Activated CD8-positive, alpha-beta memory T cell treated with anti-CD3 and anti-CD28 coated beads, Interleukin-2, amount 50 U/mL, for 1 hour (primary cell): ENCODE measurements at regions not wholly inside any gene's neighbourhood (a gene's known extent, or its start where the extent isn't known, plus 50 kb on each side); places are given as distances from the start of the nearest gene placed in this dataset.

ENCODE experiments used
- DNase-seq: peaks from one replicate; pipeline ENCODE4 v3.0.0-alpha.2; 2020; ENCODE audit errors: extremely low read depth

DNA sequence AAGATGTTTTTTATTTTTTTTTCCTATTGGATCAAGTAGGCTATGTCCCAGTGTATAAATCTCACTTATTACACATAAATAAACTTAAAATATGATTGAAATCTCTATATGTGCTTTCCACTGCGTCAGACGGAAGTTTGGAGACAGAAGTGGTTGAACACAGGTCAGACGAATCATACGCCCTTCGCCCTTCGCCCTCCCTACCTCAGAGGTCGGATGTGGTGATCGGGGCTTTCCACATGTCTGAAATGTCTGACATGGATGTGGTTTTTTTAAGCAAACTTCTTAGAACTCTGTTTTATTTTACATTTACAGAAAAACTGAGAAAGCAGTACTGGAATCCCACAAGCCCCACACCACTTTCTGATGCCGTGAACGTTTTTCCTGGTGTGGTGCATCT, 344.4 kb downstream of the THBS2 start:
- DNase-seq = no peak

DNA sequence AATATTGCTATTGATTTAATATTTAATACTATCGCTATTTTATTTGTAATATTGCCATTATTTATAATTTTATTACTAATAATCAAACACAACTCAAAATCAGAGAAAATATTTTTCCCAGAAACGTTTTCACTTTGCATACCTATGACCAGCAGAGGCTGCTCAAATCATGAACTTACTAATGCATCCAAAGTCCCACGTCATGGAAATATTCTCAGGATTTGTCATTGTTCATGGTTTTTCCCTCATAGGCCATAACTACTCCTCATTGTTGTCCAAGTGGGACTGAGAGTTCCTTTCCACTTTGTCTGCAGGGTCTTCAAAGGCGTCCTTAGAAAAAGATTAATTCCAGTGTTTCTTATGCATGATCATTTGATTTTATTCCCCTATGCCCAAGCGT, 344.8 kb downstream of the THBS2 start:
- DNase-seq = no peak

DNA sequence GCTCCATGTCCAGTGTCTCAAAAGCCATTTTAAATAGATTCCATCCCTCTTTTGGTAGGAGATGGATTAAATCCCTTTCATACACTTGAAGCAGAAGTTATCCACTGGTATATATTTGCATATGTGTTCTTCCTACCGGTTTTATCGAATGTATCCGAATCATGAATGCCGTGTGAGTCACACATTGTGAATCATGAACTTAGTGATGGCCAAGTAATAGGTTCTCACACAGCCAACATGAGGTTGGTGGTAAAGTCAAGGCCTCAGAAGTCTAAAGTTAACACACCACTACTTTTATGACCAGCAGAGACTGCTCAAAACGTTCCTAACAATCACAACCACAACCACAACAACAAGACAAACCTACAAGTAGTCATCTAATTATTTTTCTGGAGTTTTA, 345.5 kb downstream of the THBS2 start:
- DNase-seq = no peak

DNA sequence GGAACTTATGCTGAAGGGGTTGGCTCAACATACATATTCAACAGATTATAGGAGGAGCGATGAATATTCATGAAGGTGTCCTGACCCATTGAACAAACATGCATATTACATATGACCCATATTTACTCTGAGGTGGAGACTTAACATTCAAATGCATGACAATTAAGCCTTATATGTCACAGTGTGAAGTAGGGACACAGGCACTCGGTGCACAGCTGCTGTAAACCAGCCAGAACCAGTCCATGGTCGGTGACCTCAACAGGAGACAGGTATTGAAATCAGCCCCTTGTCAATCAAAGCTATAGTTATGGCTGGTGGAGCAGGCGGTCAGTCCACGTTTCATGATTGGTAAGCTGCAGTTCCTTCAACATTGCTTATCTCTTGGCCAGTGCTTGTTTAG, 347.3 kb downstream of the THBS2 start:
- DNase-seq = no peak

DNA sequence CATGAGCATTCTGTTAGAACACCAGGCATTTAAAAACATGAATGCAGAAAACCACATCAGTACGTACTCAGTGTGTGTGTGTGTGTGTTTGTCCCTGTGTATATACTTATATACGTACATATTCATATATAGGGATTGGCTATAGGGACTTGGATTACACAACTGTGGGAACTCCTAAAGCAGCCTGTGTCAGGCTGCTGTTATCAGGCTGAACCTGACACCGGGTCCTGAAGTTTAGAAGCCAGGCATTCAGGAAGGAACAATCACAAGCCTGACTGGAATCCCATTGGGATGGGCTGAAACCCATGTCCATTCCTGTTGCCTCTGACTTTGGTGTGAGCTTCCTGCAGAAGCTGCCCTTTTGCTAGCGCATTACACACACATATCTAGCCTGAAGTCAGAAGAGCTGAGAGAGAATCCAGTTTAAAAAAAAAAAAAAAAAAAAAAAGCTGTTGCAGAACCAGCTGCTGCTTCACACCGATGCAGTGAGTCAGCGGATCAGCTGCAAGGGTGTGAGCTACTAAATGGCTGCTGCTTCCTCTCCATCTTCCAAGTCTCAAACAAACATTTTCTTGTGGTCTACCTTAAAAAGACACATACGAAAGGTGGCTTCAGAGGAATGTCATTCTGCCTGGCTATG, 348.1 kb downstream of the THBS2 start:
- no peak for DNase-seq

DNA sequence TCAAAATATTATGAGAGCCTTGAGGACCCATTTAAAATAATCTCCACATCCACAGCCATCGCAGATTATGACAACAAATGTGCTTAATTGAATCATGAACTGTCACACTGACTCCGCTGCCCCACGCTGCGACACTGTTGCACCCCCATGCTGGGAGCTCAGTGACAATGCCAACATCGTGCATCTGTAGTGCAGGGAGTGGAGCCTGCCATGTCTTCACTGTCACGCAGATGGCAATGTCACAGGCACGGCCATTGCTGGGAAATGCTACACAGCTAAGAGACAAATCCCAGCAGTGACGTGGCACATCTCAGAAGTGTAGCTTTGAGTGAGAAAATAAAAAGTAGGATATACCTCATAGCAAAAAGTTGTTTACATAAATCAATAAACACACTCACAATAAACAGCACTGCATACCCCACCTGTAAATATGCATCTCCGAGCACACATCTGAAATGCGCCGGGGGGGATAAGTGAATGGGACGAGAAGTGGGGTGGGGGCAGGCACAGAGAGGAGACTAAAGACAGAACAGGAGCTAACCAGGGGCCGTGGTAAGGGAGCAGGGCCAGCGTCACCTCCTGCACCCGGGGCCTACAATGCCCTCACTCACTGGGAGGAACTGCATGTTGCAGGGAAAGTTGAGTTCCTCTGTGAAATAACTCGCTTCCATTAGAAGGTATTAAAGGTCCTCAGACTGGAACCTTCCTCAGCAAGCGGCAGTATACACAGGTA, 349.9 kb downstream of the THBS2 start:
- DNase-seq = no peak

DNA sequence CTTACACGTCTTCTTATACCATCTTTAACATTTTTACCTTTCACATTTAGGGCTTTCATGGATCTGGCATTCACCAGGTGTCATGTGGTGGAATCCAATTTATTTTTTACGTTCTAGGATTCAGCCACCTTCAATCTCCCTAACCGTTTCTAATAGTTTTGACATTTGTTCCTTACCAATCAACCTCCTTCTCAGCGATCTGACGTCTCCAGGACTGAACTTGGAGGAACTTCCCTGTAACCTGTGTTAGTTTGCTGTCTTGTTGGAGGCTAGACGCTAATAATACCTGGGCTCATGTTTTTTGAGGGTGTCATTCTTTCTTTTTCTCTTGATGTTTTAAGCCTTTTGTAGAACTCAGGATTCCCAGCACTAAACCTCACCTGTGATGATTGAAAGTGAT, 351.6 kb downstream of the THBS2 start:
- no peak for DNase-seq

DNA sequence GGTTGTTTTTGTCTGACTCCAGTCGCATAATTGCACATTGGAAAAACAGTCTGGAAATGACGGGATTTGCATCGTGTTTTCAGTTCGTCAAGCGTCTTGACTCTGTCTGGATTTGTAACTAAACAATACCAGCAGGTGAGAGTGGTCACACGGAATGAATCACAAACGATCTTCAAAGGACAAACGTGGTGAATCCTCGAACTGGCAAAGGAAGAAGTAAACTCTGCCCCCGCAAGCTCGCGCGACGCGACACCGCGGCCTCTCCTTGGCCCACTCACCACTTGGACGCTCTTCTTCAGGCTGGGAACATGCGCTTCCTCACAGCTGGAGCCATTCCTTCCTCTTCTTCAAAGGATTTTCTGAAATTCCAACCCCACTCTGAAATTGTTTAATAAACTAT, 352.6 kb downstream of the THBS2 start:
- DNase-seq = no peak

DNA sequence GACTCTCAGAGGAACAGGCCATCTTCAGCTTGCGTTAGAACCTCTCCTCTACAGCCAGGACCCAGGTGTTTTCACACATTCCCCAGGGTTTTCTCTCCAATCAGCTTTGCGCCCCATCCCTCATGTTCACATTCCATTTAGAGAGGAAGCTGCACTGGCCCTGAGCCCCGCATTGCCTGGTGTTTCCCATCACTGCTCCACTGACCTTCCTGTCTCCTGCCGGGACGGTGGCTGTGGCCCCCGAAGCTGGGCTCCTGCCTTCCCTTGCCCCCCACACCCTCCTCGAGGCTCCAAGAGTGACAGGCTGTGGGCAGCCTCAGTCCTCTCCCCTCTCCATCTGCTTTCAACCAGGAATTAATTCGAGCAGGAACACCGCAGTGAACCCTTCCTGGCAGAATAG, 357.3 kb downstream of the THBS2 start:
- DNase-seq = no peak

DNA sequence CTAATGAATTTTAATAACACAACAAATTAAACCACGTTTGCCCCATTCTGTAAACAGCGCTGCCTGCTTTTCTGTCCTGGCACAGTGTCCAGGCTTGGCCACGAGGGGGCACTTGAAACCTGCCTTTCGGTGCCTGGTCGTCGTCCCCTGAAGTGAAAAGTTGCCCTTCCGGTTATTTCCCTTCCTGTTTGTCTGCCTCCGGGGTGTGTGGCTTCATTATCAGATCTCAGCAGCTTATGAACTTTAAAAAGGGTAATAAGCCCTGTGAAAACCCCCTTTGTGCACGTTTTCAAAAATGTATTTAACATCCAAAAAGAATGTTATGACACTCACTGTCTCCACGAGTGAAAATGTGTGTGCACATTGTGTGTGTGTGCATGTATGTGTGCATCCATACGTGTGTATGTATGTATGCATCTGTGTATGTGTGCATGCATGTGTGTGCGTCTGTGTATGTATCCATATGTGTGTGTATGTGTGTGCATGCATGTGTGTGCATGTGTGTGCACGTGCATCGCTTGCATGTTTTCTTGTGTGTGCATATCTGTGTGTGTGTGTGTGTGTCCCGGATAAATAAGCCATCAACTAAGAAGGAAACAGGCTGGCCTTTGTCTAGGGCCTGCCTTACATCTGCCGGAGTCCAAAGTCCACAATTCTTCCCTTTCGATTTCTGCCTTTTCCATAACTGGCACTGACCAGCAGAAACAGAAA, 358.4 kb downstream of the THBS2 start:
- DNase-seq = peak; percentile 42

DNA sequence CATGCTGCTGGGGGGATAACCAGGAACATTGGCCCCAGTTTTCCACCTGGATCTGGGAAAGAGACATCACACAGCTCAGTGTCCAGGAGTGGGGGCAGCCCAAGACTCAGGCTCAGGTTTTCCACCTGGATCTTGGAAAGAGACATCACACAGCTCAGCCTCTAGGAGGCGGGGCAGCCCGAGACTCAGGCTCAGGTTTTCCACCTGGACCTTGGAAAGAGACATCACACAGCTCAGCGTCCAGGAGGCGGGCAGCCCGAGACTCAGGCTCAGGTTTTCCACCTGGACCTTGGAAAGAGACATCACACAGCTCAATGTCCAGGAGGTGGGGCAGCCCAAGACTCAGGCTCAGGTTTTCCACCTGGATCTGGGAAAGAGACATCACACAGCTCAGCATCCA, 361.6 kb downstream of the THBS2 start:
- DNase-seq = no peak

DNA sequence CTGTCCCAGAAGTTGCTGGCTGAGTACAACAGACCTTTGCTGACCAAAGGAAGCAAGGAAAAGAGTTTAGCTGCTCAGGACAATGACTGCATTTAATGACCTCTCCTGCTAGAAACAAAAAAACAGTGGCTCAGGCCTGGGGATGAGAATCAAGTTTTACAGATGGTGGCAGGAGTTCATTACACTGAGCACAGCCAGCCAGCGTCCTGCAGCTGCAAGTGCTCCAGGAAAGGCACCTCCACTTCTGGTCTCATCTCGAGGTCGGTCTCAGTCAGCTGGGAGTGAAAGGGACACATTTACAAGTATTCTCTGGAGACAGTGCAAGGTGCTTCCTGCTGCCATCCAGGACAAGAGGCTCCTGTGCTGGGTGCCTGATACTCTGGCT, 362.7 kb downstream of the THBS2 start:
- no peak for DNase-seq

DNA sequence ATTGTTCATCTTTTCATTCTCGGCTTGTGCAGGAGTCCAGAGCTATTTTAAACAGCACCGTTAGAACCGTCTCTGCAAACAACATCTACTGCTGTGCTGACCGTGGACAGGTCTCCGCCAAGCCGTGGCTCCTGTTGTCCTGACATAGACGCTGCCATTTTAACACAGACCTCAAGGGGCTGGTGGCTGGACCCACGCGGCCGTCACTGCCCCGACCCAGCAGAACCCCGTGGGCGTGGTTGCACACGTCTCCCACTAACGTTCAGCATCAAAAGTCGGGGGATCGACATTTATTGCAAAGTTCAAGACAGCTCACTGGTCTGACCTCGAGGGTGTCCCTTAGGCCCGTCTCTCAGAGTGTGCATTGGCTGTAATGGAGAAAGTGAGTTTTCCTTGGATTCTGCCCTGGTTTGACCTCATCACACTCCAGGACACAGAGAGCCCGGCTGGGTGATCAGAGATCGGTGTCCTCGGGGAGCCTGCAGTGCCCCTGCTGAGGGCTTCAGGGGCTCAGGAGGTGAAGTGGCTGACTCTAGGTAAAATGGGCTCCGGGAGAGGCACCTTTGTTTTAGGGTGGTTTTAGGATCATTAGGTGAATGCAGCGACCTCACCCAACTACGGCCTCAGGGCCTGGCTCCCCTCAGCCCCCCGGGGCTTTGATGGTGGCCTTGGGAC, 363.2 kb downstream of the THBS2 start:
- no peak for DNase-seq

DNA sequence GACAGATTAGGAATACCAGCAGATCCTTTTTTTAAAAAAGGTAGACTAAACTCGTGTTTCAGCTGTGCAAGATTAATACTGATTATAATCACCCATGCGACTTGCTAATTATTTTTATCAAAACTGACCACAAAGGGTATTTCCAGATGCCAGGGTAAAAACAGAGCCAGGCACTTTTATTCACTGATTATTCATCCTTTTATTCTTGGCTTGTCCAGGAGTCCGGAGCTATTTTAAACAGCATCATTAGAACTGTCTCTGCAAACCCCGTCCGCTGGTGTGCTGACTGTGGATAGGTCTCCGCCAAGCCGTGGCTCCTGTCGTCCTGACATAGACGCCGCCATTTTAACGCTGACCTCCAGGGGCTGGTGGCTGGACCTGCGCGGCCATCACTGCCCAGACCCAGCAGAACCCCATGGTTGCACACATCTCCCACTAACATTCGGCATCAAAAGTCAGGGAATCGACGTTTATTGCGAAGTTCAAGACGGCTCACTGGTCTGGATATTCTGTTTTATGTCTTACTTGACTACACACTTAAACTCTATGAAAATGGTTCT, 364.8 kb downstream of the THBS2 start:
- DNase-seq = no peak

DNA sequence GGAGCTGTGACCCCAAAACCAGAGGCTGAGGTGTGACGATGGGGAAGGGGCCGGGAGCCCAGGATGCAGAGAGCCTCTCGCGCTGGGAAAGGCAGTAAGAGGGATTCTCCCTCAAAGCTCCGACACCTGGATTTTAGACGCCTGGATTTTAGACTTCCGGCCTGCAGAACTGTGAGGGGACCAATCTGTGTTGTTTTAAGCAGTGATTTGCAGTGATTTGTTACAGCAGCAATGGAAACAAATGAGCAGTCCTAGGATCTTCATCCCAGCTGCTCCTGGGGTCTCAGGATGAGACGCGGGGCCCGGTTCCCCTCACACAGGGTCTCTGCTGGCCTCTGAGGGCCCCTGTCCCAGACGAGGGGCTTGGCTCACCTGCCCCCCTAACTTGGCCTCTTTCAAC, 365.5 kb downstream of the THBS2 start:
- no peak for DNase-seq

DNA sequence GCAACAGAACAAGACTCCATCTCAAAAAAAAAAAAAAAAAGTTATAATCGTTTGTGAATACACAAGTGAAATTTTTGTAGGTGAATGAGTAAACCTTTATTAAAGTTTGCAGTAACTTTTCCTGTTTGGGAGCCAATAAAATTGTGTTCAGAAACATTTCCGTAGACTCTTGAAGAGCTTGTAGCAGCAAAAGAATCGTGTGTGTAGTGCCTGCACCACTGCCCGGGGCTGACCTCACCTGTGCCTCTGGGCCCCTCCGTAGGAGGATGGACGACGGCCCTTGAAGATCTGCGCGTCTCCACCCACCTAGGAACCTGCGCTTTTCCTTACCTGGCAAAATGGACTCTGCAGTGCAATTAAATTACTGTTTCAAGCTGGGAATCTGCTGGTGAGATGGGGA, 366.0 kb downstream of the THBS2 start:
- no peak for DNase-seq

DNA sequence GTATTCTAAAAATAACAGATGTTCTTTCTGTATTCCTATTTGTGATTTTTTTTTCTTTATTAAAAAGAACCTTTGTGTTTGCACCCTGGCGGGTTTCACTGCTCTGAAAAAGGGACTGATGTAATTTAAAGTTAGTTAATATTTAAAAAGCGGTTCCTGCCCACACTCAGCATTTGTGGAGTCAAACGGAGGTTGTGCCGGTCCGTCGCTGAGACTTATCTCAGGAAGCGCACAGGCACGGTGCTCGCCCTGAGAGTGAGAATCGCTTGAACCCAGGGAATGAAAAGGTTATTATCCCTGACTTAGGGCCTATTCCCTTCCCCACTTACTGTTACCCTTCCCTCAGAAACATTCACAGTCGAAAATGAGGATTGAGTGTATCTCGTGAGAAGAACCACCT, 366.7 kb downstream of the THBS2 start:
- DNase-seq = no peak

DNA sequence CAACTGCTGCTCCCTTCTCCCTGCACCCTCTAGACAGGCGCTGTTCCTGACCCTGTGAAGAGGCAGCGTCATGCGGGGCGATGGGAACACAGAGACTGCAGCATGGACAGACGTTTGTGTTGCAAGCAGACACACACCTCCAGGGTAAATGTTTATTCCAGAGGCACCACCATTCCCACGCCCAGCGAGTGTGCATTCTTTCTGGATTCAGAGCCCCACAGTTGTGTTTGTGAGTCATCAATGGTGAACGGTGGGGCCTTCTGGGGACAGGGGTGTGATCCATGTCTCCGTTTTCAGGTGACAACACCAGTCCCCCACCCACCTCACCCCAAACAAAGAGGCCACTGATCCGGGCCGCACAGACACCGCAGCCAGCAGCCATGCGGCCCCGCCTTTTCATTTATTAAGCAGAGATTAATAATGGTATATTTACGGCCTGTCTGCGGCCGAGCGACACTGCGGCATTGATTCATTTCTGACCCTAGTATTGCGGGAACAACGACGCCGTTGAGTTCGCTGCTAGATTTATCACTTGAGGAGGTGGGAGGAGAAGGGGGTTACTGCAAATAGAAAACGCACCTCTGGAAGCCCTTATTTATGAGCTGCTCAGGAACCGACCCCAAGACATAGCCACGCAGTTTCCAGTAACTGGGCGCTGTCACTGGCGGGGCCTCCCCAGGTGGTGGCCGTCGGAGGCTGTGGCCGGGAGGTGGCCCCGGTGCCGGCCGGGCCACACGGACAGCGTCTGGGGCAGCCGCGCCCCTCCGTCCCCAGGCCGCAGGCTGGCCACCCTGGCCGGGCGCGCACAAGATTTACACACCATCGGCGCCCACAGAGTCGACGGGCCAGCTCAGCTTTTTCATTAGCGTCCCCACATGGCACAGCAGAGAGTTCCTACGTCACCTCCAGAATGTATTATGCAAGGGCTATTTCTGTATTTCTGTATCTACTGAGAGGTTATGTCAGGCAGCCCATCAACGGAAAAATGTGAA, 367.6 kb downstream of the THBS2 start:
- DNase-seq = no peak

DNA sequence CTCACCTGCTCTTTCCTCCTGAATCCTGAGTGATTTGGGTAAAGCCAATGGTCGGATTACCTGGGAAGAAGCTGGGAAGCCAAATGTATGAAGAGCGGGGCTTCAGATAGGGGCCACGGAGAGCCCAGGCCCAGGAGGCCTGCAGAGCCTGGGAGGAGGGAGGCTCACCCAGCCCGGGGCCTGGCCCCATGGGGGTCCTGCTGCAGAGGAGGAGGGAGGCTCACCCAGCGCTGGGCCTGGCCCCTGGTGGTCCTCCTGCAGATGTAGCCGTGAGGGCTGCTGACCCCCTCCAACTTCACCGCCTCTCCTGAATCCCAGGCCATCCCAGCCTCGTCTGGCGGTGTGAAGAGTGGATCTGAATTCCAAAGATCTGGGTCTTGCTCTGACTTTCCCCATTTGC, 368.4 kb downstream of the THBS2 start:
- DNase-seq = no peak

DNA sequence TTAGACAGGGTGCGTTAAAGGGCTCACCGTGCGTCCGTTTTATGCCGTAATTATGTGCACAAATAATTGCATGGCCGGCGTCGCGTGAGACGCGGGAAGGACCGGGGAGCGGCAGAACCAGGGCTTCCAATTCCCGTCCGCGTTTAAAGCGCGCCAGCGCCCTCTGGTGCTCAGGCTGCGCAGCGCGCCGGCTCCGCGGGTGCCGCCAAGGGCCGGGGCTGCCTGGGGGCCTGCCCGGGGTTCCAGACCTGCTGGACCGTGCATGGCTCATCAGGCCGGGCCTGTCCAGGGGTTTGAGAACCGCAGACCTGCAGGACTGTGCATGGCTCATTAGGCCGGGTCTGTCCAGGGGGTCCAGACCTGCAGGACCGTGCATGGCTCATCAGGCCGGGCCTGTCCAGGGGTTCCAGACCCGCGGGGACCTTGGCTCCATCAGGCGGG, 369.0 kb downstream of the THBS2 start:
- DNase-seq = peak; percentile 29

DNA sequence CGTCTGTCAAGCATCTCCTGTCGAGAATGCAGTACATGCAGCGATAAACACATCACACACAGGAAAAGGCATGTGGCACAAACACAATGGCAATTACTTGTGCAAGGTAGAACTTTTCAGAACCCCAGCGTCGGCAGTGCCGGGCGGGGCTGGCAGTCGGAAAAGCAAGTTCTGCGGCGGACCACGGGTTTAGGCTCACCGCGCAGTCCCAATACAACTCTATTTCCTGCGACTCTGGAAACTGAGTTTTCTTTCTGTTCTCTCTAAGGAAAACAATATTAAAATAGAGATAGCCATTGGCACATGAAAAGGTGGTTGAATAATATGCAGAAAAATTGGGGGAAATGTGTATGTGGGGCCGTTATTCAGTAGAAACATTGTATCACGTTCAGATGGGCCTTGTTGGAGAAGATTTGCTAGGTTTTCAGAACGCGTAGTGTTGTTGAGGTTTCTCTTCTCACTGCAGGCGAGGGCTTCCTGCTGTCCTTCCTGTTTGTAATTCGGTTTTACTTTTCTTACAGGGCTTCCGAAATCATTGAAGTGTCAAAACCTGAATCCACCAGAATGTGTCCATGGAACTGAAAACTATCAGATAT, 369.5 kb downstream of the THBS2 start:
- no peak for DNase-seq
